ENCODE measurements at regions not wholly inside any gene's neighbourhood (a gene's known extent, or its start where the extent isn't known, plus 50 kb on each side); places are given as distances from the start of the nearest gene placed in this dataset.

DNA sequence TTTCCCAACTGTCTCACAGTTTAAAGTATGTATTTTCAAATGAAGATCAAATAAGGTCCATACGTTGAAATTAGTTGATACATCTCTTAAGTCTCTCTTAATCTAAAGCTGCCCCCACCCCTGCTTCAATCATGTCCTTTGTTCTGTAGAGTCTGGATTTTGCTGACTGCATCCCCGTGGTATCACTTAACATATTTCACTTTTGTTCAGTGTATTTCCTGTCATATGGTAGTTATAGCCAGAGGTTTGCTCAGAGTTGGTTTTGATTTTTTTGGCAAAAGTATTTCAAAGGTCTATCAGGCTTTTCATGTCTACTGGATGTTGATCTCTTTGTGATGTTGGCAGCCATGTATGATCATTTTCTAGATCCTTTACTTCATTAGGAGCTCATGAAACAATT lies 54.4 kb upstream of the ARID5B start:
- TF ChIP-seq CTCF (IDR thresholded peaks at IDR 0.05) = no peak
- no peak overlapping the region for H3K27ac ChIP-seq
- H3K4me3 ChIP-seq = no peak overlapping the region
- no peaks in the 10 kb centered on the region for H3K4me1 ChIP-seq
- DNase-seq = no peak
- intact Hi-C loops (cut with DNase I; ENCODE audit: low total_unique reads) = no loop called here
- no peaks in the 10 kb centered on the region for H3K27me3 ChIP-seq
- no peaks in the 10 kb centered on the region for H3K36me3 ChIP-seq
- no peaks in the 10 kb centered on the region for H3K9me3 ChIP-seq

DNA sequence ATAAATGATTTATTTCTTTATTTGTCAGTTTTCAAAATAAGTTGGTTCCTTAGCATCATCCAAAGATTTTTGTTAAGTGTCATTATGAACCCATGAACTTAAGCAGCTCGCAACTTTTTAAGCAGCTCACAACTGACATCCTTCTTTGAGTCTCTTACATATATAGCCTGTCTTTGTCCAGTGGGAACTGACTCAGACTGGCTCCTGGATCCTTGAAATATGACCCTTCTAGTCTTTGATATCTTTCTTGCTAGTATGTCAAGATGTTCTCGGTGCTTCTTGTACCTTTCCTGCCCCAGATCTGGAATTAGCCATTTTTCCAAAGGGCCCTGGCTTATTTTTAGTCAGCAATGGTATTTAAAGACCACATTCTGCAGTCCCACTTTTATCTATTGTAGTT lies 53.9 kb upstream of the ARID5B start:
- no peak overlapping the region for H3K4me3 ChIP-seq
- H3K27me3 ChIP-seq = no peaks in the 10 kb centered on the region
- H3K36me3 ChIP-seq = no peaks in the 10 kb centered on the region
- no peaks in the 10 kb centered on the region for H3K9me3 ChIP-seq
- H3K27ac ChIP-seq = no peak overlapping the region
- no peak for DNase-seq
- intact Hi-C loops (cut with DNase I; ENCODE audit: low total_unique reads) = no loop called here
- H3K4me1 ChIP-seq = no peaks in the 10 kb centered on the region
- no peak for TF ChIP-seq CTCF (IDR thresholded peaks at IDR 0.05)

GRCh38 chr10:61850376-61850775 lies 51.1 kb upstream of the ARID5B start:
- Histone ChIP-seq H3K4me3 (no peak overlapping the region), H3K4me1 (no peaks in the 10 kb centered on the region), H3K9me3 (no peaks in the 10 kb centered on the region), H3K27me3 (no peaks in the 10 kb centered on the region), H3K27ac (no peak overlapping the region), H3K36me3 (no peaks in the 10 kb centered on the region)
- DNase-seq = no peak
- TF ChIP-seq CTCF (IDR thresholded peaks at IDR 0.05) = no peak
- intact Hi-C loops (cut with DNase I; ENCODE audit: low total_unique reads) = no loop called here
